NCI-H1436 (cell line): ENCODE measurements at regions not wholly inside any gene's neighbourhood (a gene's known extent, or its start where the extent isn't known, plus 50 kb on each side); places are given as distances from the start of the nearest gene placed in this dataset.
"Not testable (repeated sequence)": the region's sequence is repeated elsewhere in the genome, so short reads cannot be mapped to it uniquely, and the experiment has no call there.

Experiments used
- DNase-seq: peaks from one replicate; lab custom pipeline; 2025; lab: John Stamatoyannopoulos, UW

GRCh38 chr17:52892334-52892733, 733.8 kb upstream of the CA10 start:
- DNase-seq, result no peak

GRCh38 chr17:52885882-52886281, 727.4 kb upstream of the CA10 start:
- no peak for DNase-seq

GRCh38 chr17:52883907-52884491, 725.5 kb upstream of the CA10 start:
- DNase-seq, result not testable (repeated sequence)

- not testable (repeated sequence) for DNase-seq
Measured at GRCh38 chr17:52846767-52847166, 688.3 kb upstream of the CA10 start.

GRCh38 chr17:52841971-52842370, 683.5 kb upstream of the CA10 start:
- no peak for DNase-seq

GRCh38 chr17:52837492-52837891, 679.0 kb upstream of the CA10 start:
- DNase-seq, result no peak

- DNase-seq, result no peak
Measured at GRCh38 chr17:52831536-52831935, 673.0 kb upstream of the CA10 start.

GRCh38 chr17:52828621-52829020, 670.1 kb upstream of the CA10 start:
- peak; percentile 82 for DNase-seq

GRCh38 chr17:52827526-52827925, 669.0 kb upstream of the CA10 start:
- no peak for DNase-seq

GRCh38 chr17:52824542-52824941, 666.0 kb upstream of the CA10 start:
- no peak for DNase-seq

- no peak for DNase-seq
Measured at GRCh38 chr17:52823155-52823554, 664.6 kb upstream of the CA10 start.

GRCh38 chr17:52790359-52790955, 631.9 kb upstream of the CA10 start:
- peak; percentile 94 for DNase-seq

- DNase-seq, result no peak
Measured at GRCh38 chr17:52789829-52790228, 631.3 kb upstream of the CA10 start.

GRCh38 chr17:52776234-52776633, 617.7 kb upstream of the CA10 start:
- no peak for DNase-seq

- DNase-seq, result no peak
Measured at GRCh38 chr17:52762794-52763167, 604.3 kb upstream of the CA10 start.

GRCh38 chr17:52762147-52762793, 603.8 kb upstream of the CA10 start:
- no peak for DNase-seq

GRCh38 chr17:52759864-52760263, 601.4 kb upstream of the CA10 start:
- no peak for DNase-seq

GRCh38 chr17:52758481-52758880, 600.0 kb upstream of the CA10 start:
- DNase-seq, result no peak

- DNase-seq, result no peak
Measured at GRCh38 chr17:52756746-52757145, 598.2 kb upstream of the CA10 start.

GRCh38 chr17:52754838-52755237, 596.3 kb upstream of the CA10 start:
- no peak for DNase-seq

- no peak for DNase-seq
Measured at GRCh38 chr17:52751051-52751450, 592.5 kb upstream of the CA10 start.

- no peak for DNase-seq
Measured at GRCh38 chr17:52744179-52744578, 585.7 kb upstream of the CA10 start.

- no peak for DNase-seq
Measured at GRCh38 chr17:52740006-52740405, 581.5 kb upstream of the CA10 start.

- DNase-seq, result no peak
Measured at GRCh38 chr17:52738791-52739190, 580.3 kb upstream of the CA10 start.
